PC-3 (cell line): ENCODE measurements at regions not wholly inside any gene's neighbourhood (a gene's known extent, or its start where the extent isn't known, plus 50 kb on each side); places are given as distances from the start of the nearest gene placed in this dataset.

Experiments
- ATAC-seq: fragments of 200-7000 bp; cut with Tn5 transposase; 2 replicates; pipeline ENCODE4 v1.9.1; 2020; ENCODE audit warnings: mild to moderate bottlenecking, moderate library complexity
- BruUV-seq: library from RNA; stranded (reverse); fragments of 400-500 nt; replicated peaks from 2 replicates; lab custom pipeline; 2021; lab: Mats Ljungman, UMichigan
- CTCF ChIA-PET: fragments of 300-600 bp; sonication (Branson Sonifier 250); formaldehyde crosslinking; loops from one replicate; lab custom pipeline; 2022; ENCODE audit warnings: antibody characterized with exemption; lab: Charles Lee
- POLR2A ChIA-PET: fragments of 300-600 bp; sonication (Branson Sonifier 250); formaldehyde crosslinking; loops from one replicate; lab custom pipeline; 2022; ENCODE audit warnings: antibody characterized with exemption; ENCODE audit not compliant: unreplicated experiment; lab: Charles Lee
- DNase-seq: peaks from one replicate; pipeline ENCODE4 v3.0.0-alpha.2; 2015
- H2AFZ ChIP-seq: fragments of 300-600 bp; sonication (generic); 2 replicates; pipeline ENCODE4 v1.6.0; 2016; ENCODE audit warnings: antibody characterized with exemption, low read length
- H3F3A ChIP-seq: fragments of 300-600 bp; sonication (generic); one replicate; pipeline ENCODE4 v1.6.0; 2017; ENCODE audit warnings: antibody characterized with exemption, low read length, control low read depth, mild to moderate bottlenecking; ENCODE audit not compliant: unreplicated experiment
- H3K27ac ChIP-seq: fragments of 300-600 bp; sonication (generic); 2 replicates; pipeline ENCODE4 v1.5.1; 2016; ENCODE audit warnings: mild to moderate bottlenecking, low read length
- H3K27me3 ChIP-seq: fragments of 300-600 bp; sonication (generic); 2 replicates; pipeline ENCODE4 v1.6.1; 2016; ENCODE audit warnings: low read length, mixed read lengths
- H3K36me3 ChIP-seq: fragments of 300-600 bp; sonication (generic); 2 replicates; pipeline ENCODE4 v1.6.1; 2016; ENCODE audit warnings: low read depth, mixed run types, low read length, mixed read lengths
- H3K4me1 ChIP-seq: fragments of 300-600 bp; sonication (generic); 2 replicates; pipeline ENCODE4 v1.5.1; 2016; ENCODE audit warnings: low read length; ENCODE audit not compliant: insufficient read depth
- H3K4me2 ChIP-seq: fragments of 300-600 bp; sonication (generic); 2 replicates; pipeline ENCODE4 v1.6.0; 2016; ENCODE audit warnings: low read length
- H3K4me3 ChIP-seq: fragments of 300-600 bp; sonication (generic); 2 replicates; pipeline ENCODE4 v1.5.1; 2016; ENCODE audit warnings: mild to moderate bottlenecking, low read length, mixed read lengths
- H3K79me2 ChIP-seq: fragments of 300-600 bp; sonication (generic); 2 replicates; pipeline ENCODE4 v1.6.1; 2017; ENCODE audit warnings: low read length, mixed read lengths
- H3K9ac ChIP-seq: fragments of 300-600 bp; sonication (generic); 2 replicates; pipeline ENCODE4 v1.6.0; 2016; ENCODE audit warnings: mild to moderate bottlenecking, low read length
- H3K9me2 ChIP-seq: fragments of 300-600 bp; sonication (generic); replicated peaks from 2 replicates; pipeline ENCODE4 v1.6.1; 2016; ENCODE audit warnings: mixed run types, low read length, mixed read lengths
- H3K9me3 ChIP-seq: fragments of 300-600 bp; sonication (generic); 2 replicates; pipeline ENCODE4 v1.6.1; 2016; ENCODE audit warnings: low read length, mixed read lengths
- H4K20me1 ChIP-seq: fragments of 300-600 bp; sonication (generic); 2 replicates; pipeline ENCODE4 v1.6.1; 2016; ENCODE audit warnings: low read length, mixed read lengths
- EZH2 ChIP-seq: fragments of 300-600 bp; sonication (generic); IDR thresholded peaks from one replicate; pipeline ENCODE4 v1.6.1; 2017; ENCODE audit warnings: antibody characterized with exemption, mild to moderate bottlenecking, low read length; ENCODE audit not compliant: unreplicated experiment
- EZH2phosphoT487 ChIP-seq: fragments of 300-600 bp; sonication (generic); IDR thresholded peaks from 2 replicates; pipeline ENCODE4 v1.6.1; 2018; ENCODE audit warnings: mild to moderate bottlenecking, antibody characterized with exemption, low read length, borderline replicate concordance
- intact Hi-C: fragments of 100-400 bp; cut with micrococcal nuclease; formaldehyde crosslinking; loops from 2 replicates; pipeline ENCODE4 v1.9.0; 2023
- TF ChIP-seq, protein P1 (sequence below): fragments of 300-600 bp; sonication (generic); conservative IDR thresholded peaks from 2 replicates; pipeline ENCODE4 v1.5.1; 2017; ENCODE audit warnings: antibody characterized with exemption, low read depth, mild to moderate bottlenecking, low read length

DNA sequence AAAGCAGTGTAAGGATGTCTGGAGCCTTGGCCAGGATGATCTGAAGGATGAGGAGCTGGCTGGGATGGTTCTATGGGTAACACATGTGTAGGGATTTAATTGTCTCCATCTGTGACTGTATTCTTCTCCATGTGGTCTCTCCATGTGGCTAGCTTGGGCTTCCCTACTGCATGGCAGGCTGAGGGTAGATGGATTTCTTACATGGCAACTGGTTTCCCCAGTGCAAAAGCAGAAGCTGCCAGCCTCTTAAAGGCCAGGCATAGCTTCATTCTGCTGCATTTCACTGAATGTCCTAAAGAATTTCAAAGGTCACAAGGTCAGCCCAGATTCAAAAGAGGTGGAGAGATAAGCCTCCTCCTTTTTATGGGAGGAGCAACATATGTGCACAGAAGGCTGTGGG, 61.7 kb downstream of the XCL2 start:
- Histone ChIP-seq H3K79me2 (no peaks in the 10 kb centered on the region), H3K36me3 (no peaks in the 10 kb centered on the region), H3K9me3 (no peaks in the 10 kb centered on the region), H3K27ac (no peak overlapping the region), H3K4me2 (no peak overlapping the region), H3K27me3 (no peaks in the 10 kb centered on the region), H3K4me1 (no peaks in the 10 kb centered on the region), H3K9me2 (no peaks in the 10 kb centered on the region), H3K9ac (no peak overlapping the region), H3F3A (no peaks in the 10 kb centered on the region), H4K20me1 (no peaks in the 10 kb centered on the region), H3K4me3 (no peak overlapping the region), H2AFZ (no peak overlapping the region)
- POLR2A ChIA-PET, result no interaction called here
- intact Hi-C loops, result no loop called here
- TF ChIP-seq EZH2, result no peak
- TF ChIP-seq, protein P1, sequence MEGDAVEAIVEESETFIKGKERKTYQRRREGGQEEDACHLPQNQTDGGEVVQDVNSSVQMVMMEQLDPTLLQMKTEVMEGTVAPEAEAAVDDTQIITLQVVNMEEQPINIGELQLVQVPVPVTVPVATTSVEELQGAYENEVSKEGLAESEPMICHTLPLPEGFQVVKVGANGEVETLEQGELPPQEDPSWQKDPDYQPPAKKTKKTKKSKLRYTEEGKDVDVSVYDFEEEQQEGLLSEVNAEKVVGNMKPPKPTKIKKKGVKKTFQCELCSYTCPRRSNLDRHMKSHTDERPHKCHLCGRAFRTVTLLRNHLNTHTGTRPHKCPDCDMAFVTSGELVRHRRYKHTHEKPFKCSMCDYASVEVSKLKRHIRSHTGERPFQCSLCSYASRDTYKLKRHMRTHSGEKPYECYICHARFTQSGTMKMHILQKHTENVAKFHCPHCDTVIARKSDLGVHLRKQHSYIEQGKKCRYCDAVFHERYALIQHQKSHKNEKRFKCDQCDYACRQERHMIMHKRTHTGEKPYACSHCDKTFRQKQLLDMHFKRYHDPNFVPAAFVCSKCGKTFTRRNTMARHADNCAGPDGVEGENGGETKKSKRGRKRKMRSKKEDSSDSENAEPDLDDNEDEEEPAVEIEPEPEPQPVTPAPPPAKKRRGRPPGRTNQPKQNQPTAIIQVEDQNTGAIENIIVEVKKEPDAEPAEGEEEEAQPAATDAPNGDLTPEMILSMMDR, result no peak
- no peak for TF ChIP-seq EZH2phosphoT487
- DNase-seq, result no peak
- no peak for ATAC-seq
- no TSS peak for BruUV-seq
- CTCF ChIA-PET, result no interaction called here

GRCh38 chr1:168481586-168481985, 62.2 kb downstream of the XCL2 start:
- Histone ChIP-seq H3K9me3 (no peaks in the 10 kb centered on the region), H2AFZ (no peak overlapping the region), H3K9ac (no peak overlapping the region), H3K36me3 (no peaks in the 10 kb centered on the region), H3K4me2 (no peak overlapping the region), H3F3A (no peaks in the 10 kb centered on the region), H3K4me1 (no peaks in the 10 kb centered on the region), H4K20me1 (no peaks in the 10 kb centered on the region), H3K4me3 (no peak overlapping the region), H3K9me2 (no peaks in the 10 kb centered on the region), H3K79me2 (no peaks in the 10 kb centered on the region), H3K27me3 (no peaks in the 10 kb centered on the region), H3K27ac (no peak overlapping the region)
- no peak for TF ChIP-seq EZH2
- no peak for ATAC-seq
- CTCF ChIA-PET, result no interaction called here
- intact Hi-C loops, result no loop called here
- no TSS peak for BruUV-seq
- POLR2A ChIA-PET, result no interaction called here
- no peak for DNase-seq

- no TSS peak for BruUV-seq
- no peaks in the 10 kb centered on the region for H3K4me1 ChIP-seq
- no peak overlapping the region for H3K27ac ChIP-seq
- H3K9me3 ChIP-seq, result no peaks in the 10 kb centered on the region
- H3K27me3 ChIP-seq, result no peaks in the 10 kb centered on the region
- H3K4me2 ChIP-seq, result no peak overlapping the region
- POLR2A ChIA-PET, result no interaction called here
- CTCF ChIA-PET, result no interaction called here
- DNase-seq (no peak), ATAC-seq (no peak)
- no peaks in the 10 kb centered on the region for H3K9me2 ChIP-seq
- no peak overlapping the region for H2AFZ ChIP-seq
- H3K4me3 ChIP-seq, result no peak overlapping the region
- TF ChIP-seq, protein P1, result no peak
- no peak for TF ChIP-seq EZH2phosphoT487
- no peak for TF ChIP-seq EZH2
- no peaks in the 10 kb centered on the region for H3K79me2 ChIP-seq
- intact Hi-C loops, result no loop called here
- no peak overlapping the region for H3K9ac ChIP-seq
- H3K36me3 ChIP-seq, result no peaks in the 10 kb centered on the region
- no peaks in the 10 kb centered on the region for H3F3A ChIP-seq
- H4K20me1 ChIP-seq, result no peaks in the 10 kb centered on the region
Measured at GRCh38 chr1:168480997-168481396, 62.8 kb downstream of the XCL2 start.
